GM12878 (cell line): ENCODE measurements at regions not wholly inside any gene's neighbourhood (a gene's known extent, or its start where the extent isn't known, plus 50 kb on each side); places are given as distances from the start of the nearest gene placed in this dataset.

Experiments
- ATAC-seq: fragments of 200-7000 bp; cut with Tn5 transposase; 3 replicates; pipeline ENCODE4 v1.9.1; 2020; ENCODE audit warnings: mild to moderate bottlenecking, moderate library complexity
- BruUV-seq: library from RNA; stranded (reverse); fragments of 400-500 nt; replicated peaks from 2 replicates; lab custom pipeline; 2021; lab: Mats Ljungman, UMichigan
- CTCF ChIA-PET: fragments of 300-600 bp; sonication (Branson Sonifier 250); formaldehyde crosslinking; extraction: SDS; loops from one replicate; lab custom pipeline; 2021; ENCODE audit warnings: inconsistent platforms; lab: Yijun Ruan, JAX
- POLR2A ChIA-PET: fragments of 350-600 bp; formaldehyde crosslinking; extraction: SDS; loops from one replicate; lab custom pipeline; 2021; ENCODE audit warnings: inconsistent platforms; lab: Charles Lee
- RAD21 ChIA-PET: fragments of 300-600 bp; sonication (Branson Sonifier 250); formaldehyde crosslinking; loops from one replicate; lab custom pipeline; 2023; ENCODE audit warnings: antibody characterized with exemption; ENCODE audit not compliant: unreplicated experiment; lab: Charles Lee
- SMC1A ChIA-PET: fragments of 300-600 bp; sonication (Branson Sonifier 250); formaldehyde crosslinking; loops from one replicate; lab custom pipeline; 2023; ENCODE audit not compliant: unreplicated experiment, uncharacterized antibody; lab: Charles Lee
- DNase-seq: peaks from one replicate; pipeline ENCODE4 v3.0.0-alpha.2; 2011; ENCODE audit warnings: low read depth, low spot score
- FAIRE-seq: peaks from 3 replicates; lab custom pipeline; 2011; peaks lifted over from hg19 to GRCh38; lab: Jason Lieb, UNC
- H2AFZ ChIP-seq: 2 replicates; pipeline ENCODE4 v1.6.0; 2011; ENCODE audit warnings: low read depth, low read length, control low read depth; ENCODE audit not compliant: control insufficient read depth
- H3K27ac ChIP-seq: 2 replicates; pipeline ENCODE4 v1.5.1; 2011; ENCODE audit warnings: control low read depth; ENCODE audit not compliant: control insufficient read depth, insufficient read depth
- H3K27me3 ChIP-seq, 2 experiments: replicated peaks in 1 of 2; 2 replicates each; pipeline versions ENCODE4 v1.6.0 to v1.6.1; 2011; ENCODE audit warnings: low read length in 1 of 2; ENCODE audit not compliant: control insufficient read depth in 2 of 2, insufficient read depth in 2 of 2
- H3K36me3 ChIP-seq, 2 experiments: 2 replicates each; pipeline ENCODE4 v1.5.1; 2011; ENCODE audit warnings: low read length in 1 of 2; ENCODE audit not compliant: control insufficient read depth in 2 of 2, insufficient read depth in 2 of 2
- H3K4me1 ChIP-seq: 2 replicates; pipeline ENCODE4 v1.6.1; 2011; ENCODE audit warnings: mild to moderate bottlenecking, low read length, moderate library complexity, mixed read lengths; ENCODE audit not compliant: control insufficient read depth, insufficient read depth
- H3K4me2 ChIP-seq: 2 replicates; pipeline ENCODE4 v1.6.0; 2011; ENCODE audit warnings: control low read depth; ENCODE audit not compliant: control insufficient read depth, insufficient read depth
- H3K4me3 ChIP-seq: fragments of 200-600 bp; sonication (generic); 2 replicates; pipeline ENCODE4 v1.5.1; 2016
- H3K79me2 ChIP-seq: 2 replicates; pipeline ENCODE4 v1.6.0; 2011; ENCODE audit warnings: low read length; ENCODE audit not compliant: control insufficient read depth, insufficient read depth
- H3K9ac ChIP-seq: 2 replicates; pipeline ENCODE4 v1.8.0; 2011; ENCODE audit warnings: low read length, control low read depth, mixed read lengths; ENCODE audit not compliant: control insufficient read depth, insufficient read depth
- H3K9me3 ChIP-seq: replicated peaks from 3 replicates; pipeline ENCODE4 v1.5.1; 2011; ENCODE audit warnings: mild to moderate bottlenecking, low read length; ENCODE audit not compliant: control insufficient read depth, insufficient read depth
- H4K20me1 ChIP-seq: 2 replicates; pipeline ENCODE4 v1.6.0; 2011; ENCODE audit not compliant: control insufficient read depth, insufficient read depth
- ASH2L ChIP-seq: fragments of 300-600, 200-600 bp; sonication (generic); IDR thresholded peaks from 2 replicates; pipeline ENCODE4 v1.6.1; 2017; ENCODE audit warnings: low read depth, mild to moderate bottlenecking, borderline replicate concordance
- BHLHE40 ChIP-seq, 2 experiments: fragments of 450-650 bp in 1 of 2; IDR thresholded peaks; 2 replicates each; pipeline ENCODE4 v1.6.1; 2011 to 2017; ENCODE audit warnings: low read depth in 2 of 2, borderline replicate concordance in 1 of 2, improper control_type of control experiment in 1 of 2, low read length in 1 of 2, mild to moderate bottlenecking in 1 of 2
- BRCA1 ChIP-seq: IDR thresholded peaks from 2 replicates; pipeline ENCODE4 v1.6.1; 2011; ENCODE audit warnings: low read depth, low read length, improper control_type of control experiment
- CBFB ChIP-seq: IDR thresholded peaks from 2 replicates; pipeline ENCODE4 v1.6.1; 2016; ENCODE audit warnings: antibody characterized with exemption, low read depth
- DPF2 ChIP-seq: fragments of 450-650 bp; IDR thresholded peaks from 2 replicates; pipeline ENCODE4 v1.6.1; 2017; ENCODE audit warnings: mild to moderate bottlenecking
- ESRRA ChIP-seq: IDR thresholded peaks from 2 replicates; pipeline ENCODE4 v1.6.1; 2012; ENCODE audit warnings: mild to moderate bottlenecking, low read length, improper control_type of control experiment
- FOXK2 ChIP-seq: fragments of 450-650 bp; IDR thresholded peaks from 2 replicates; pipeline ENCODE4 v1.6.1; 2017; ENCODE audit warnings: mild to moderate bottlenecking, moderate library complexity
- PAX8 ChIP-seq: fragments of 450-650 bp; IDR thresholded peaks from 2 replicates; pipeline ENCODE4 v1.6.1; 2017; ENCODE audit warnings: mild to moderate bottlenecking, moderate library complexity
- RAD21 ChIP-seq: IDR thresholded peaks from 2 replicates; pipeline ENCODE4 v1.6.1; 2011; ENCODE audit warnings: mild to moderate bottlenecking, low read depth, low read length, moderate library complexity; ENCODE audit not compliant: insufficient read depth
- RB1 ChIP-seq: fragments of 450-650 bp; formaldehyde crosslinking; IDR thresholded peaks from 2 replicates; pipeline ENCODE4 v1.6.1; 2017; ENCODE audit warnings: mild to moderate bottlenecking, borderline replicate concordance
- TCF3 ChIP-seq: IDR thresholded peaks from 2 replicates; pipeline ENCODE4 v1.6.1; 2012; ENCODE audit warnings: low read depth, mild to moderate bottlenecking, low read length, borderline replicate concordance; ENCODE audit not compliant: insufficient read depth
- YBX1 ChIP-seq: fragments of 450-650 bp; IDR thresholded peaks from 2 replicates; pipeline ENCODE4 v1.6.1; 2016; ENCODE audit warnings: antibody characterized with exemption
- ZNF24 ChIP-seq: fragments of 450-650 bp; IDR thresholded peaks from 2 replicates; pipeline ENCODE4 v1.6.1; 2017; ENCODE audit warnings: antibody characterized with exemption, mild to moderate bottlenecking
- WGBS: methylation state at CpG from one replicate; pipeline ENCODE4 v1.1.6; 2016; ENCODE audit warnings: low lambda C conversion rate; ENCODE audit not compliant: insufficient replicate concordance, insufficient coverage; ENCODE audit errors: missing lambda C conversion rate; 5-methylcytosine and 5-hydroxymethylcytosine counted together
- in situ Hi-C: fragments of 300-500 bp; cut with MboI; formaldehyde crosslinking; loops from 9 replicates; pipeline ENCODE4 v1.14.3; 2018; ENCODE audit warnings: mixed read lengths
- intact Hi-C: fragments of 100-400 bp; cut with micrococcal nuclease; formaldehyde crosslinking; loops from one replicate; pipeline ENCODE4 v1.14.2; 2022; ENCODE audit not compliant: unreplicated experiment
- TF ChIP-seq, protein P1 (sequence below): IDR thresholded peaks from 2 replicates; pipeline ENCODE4 v1.6.1; 2011; ENCODE audit warnings: low read depth, low read length, improper control_type of control experiment, borderline replicate concordance
- TF ChIP-seq, protein P2 (sequence below): IDR thresholded peaks from 2 replicates; pipeline ENCODE4 v1.6.1; 2011; ENCODE audit warnings: low read depth, mild to moderate bottlenecking, low read length, moderate library complexity, borderline replicate concordance; ENCODE audit errors: extremely low read depth
- TF ChIP-seq, protein P3 (sequence below): fragments of 450-650 bp; IDR thresholded peaks from 2 replicates; pipeline ENCODE4 v1.6.1; 2017; ENCODE audit warnings: mild to moderate bottlenecking, moderate library complexity
- TF ChIP-seq, protein P4 (sequence below), 3 experiments: IDR thresholded peaks in 2 of 3; conservative IDR thresholded peaks in 1 of 3; 2 replicates each; pipeline ENCODE4 v1.5.1; 2011; ENCODE audit warnings: low read depth in 3 of 3, low read length in 3 of 3, mild to moderate bottlenecking in 3 of 3, control low read depth in 2 of 3, moderate library complexity in 2 of 3, inconsistent platforms in 1 of 3, mixed read lengths in 1 of 3; ENCODE audit not compliant: control insufficient read depth in 2 of 3, insufficient read depth in 1 of 3; ENCODE audit errors: extremely low read depth in 1 of 3

DNA sequence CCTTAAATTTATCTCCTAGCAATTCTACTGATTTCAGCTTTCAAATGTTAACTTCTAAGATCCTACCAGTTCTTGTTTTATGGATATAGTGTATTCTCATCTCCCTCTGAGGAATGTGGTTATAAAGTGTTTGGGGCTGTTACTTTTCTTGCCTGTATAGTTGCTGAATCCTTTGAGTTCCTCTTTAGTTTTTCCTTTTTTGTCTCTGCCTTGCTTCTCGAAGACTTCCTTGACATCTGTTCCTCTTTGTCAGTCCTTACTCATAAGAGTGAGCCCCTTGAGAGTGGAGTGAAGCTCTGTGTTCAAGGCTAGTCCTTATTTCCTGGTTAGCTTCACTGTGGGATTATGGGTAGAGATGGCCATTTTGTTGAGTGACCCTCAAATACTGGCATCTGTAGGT, 84.6 kb downstream of the ELOVL4 start:
- RAD21 ChIA-PET, result no interaction called here
- H3K9ac ChIP-seq, result no peak overlapping the region
- no peaks in the 10 kb centered on the region for H3K9me3 ChIP-seq
- POLR2A ChIA-PET, result no interaction called here
- H2AFZ ChIP-seq, result no peak overlapping the region
- H3K36me3 ChIP-seq, result no peaks in the 10 kb centered on the region
- H3K4me2 ChIP-seq, result no peak overlapping the region
- CTCF ChIA-PET, result no interaction called here
- no peak for DNase-seq
- in situ Hi-C loops, result no loop called here
- H3K4me3 ChIP-seq, result no peak overlapping the region
- WGBS, result 0% methylated on average over 1 of the region's 1 CpG
- SMC1A ChIA-PET, result no interaction called here
- H4K20me1 ChIP-seq, result no peaks in the 10 kb centered on the region
- H3K79me2 ChIP-seq, result no peaks in the 10 kb centered on the region
- H3K4me1 ChIP-seq, result no peaks in the 10 kb centered on the region
- no peak for FAIRE-seq
- intact Hi-C loops, result no loop called here
- H3K27ac ChIP-seq, result no peak overlapping the region
- H3K27me3 ChIP-seq, result no peaks in the 10 kb centered on the region
- no TSS peak for BruUV-seq
- ATAC-seq, result no peak
- TF ChIP-seq ASH2L (no peak), ZNF24 (no peak), RB1 (no peak), FOXK2 (no peak), DPF2 (no peak), TCF3 (no peak), BHLHE40 (IDR thresholded peaks at IDR 0.05; ENCODE audit: borderline replicate concordance in 1 of 2, low read depth in 2 of 2, low read length in 1 of 2) (no peak), YBX1 (no peak), CBFB (no peak), BRCA1 (no peak), PAX8 (no peak), ESRRA (no peak), RAD21 (no peak)
- TF ChIP-seq, protein P1, sequence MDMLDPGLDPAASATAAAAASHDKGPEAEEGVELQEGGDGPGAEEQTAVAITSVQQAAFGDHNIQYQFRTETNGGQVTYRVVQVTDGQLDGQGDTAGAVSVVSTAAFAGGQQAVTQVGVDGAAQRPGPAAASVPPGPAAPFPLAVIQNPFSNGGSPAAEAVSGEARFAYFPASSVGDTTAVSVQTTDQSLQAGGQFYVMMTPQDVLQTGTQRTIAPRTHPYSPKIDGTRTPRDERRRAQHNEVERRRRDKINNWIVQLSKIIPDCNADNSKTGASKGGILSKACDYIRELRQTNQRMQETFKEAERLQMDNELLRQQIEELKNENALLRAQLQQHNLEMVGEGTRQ, result no peak
- TF ChIP-seq, protein P2, sequence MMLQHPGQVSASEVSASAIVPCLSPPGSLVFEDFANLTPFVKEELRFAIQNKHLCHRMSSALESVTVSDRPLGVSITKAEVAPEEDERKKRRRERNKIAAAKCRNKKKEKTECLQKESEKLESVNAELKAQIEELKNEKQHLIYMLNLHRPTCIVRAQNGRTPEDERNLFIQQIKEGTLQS, result no peak
- TF ChIP-seq, protein P3, sequence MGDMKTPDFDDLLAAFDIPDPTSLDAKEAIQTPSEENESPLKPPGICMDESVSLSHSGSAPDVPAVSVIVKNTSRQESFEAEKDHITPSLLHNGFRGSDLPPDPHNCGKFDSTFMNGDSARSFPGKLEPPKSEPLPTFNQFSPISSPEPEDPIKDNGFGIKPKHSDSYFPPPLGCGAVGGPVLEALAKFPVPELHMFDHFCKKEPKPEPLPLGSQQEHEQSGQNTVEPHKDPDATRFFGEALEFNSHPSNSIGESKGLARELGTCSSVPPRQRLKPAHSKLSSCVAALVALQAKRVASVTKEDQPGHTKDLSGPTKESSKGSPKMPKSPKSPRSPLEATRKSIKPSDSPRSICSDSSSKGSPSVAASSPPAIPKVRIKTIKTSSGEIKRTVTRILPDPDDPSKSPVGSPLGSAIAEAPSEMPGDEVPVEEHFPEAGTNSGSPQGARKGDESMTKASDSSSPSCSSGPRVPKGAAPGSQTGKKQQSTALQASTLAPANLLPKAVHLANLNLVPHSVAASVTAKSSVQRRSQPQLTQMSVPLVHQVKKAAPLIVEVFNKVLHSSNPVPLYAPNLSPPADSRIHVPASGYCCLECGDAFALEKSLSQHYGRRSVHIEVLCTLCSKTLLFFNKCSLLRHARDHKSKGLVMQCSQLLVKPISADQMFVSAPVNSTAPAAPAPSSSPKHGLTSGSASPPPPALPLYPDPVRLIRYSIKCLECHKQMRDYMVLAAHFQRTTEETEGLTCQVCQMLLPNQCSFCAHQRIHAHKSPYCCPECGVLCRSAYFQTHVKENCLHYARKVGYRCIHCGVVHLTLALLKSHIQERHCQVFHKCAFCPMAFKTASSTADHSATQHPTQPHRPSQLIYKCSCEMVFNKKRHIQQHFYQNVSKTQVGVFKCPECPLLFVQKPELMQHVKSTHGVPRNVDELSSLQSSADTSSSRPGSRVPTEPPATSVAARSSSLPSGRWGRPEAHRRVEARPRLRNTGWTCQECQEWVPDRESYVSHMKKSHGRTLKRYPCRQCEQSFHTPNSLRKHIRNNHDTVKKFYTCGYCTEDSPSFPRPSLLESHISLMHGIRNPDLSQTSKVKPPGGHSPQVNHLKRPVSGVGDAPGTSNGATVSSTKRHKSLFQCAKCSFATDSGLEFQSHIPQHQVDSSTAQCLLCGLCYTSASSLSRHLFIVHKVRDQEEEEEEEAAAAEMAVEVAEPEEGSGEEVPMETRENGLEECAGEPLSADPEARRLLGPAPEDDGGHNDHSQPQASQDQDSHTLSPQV, result no peak
- TF ChIP-seq, protein P4, sequence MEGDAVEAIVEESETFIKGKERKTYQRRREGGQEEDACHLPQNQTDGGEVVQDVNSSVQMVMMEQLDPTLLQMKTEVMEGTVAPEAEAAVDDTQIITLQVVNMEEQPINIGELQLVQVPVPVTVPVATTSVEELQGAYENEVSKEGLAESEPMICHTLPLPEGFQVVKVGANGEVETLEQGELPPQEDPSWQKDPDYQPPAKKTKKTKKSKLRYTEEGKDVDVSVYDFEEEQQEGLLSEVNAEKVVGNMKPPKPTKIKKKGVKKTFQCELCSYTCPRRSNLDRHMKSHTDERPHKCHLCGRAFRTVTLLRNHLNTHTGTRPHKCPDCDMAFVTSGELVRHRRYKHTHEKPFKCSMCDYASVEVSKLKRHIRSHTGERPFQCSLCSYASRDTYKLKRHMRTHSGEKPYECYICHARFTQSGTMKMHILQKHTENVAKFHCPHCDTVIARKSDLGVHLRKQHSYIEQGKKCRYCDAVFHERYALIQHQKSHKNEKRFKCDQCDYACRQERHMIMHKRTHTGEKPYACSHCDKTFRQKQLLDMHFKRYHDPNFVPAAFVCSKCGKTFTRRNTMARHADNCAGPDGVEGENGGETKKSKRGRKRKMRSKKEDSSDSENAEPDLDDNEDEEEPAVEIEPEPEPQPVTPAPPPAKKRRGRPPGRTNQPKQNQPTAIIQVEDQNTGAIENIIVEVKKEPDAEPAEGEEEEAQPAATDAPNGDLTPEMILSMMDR (IDR thresholded peaks at IDR 0.05 in 2 of 3, conservative IDR thresholded peaks at IDR 0.05 in 1 of 3; ENCODE audit: control insufficient read depth in 2 of 3, extremely low read depth in 1 of 3, insufficient read depth in 1 of 3, low read depth in 3 of 3, low read length in 3 of 3), result no peak
